HEK293 (cell line): ENCODE measurements at regions not wholly inside any gene's neighbourhood (a gene's known extent, or its start where the extent isn't known, plus 50 kb on each side); places are given as distances from the start of the nearest gene placed in this dataset.

Experiments used
- CTCF ChIA-PET: fragments of 350-600 bp; formaldehyde crosslinking; extraction: SDS; loops from one replicate; lab custom pipeline; 2021; ENCODE audit warnings: antibody characterized with exemption; lab: Yijun Ruan, JAX
- POLR2A ChIA-PET: fragments of 300-600 bp; formaldehyde crosslinking; extraction: SDS; loops from one replicate; lab custom pipeline; 2020; ENCODE audit warnings: antibody characterized with exemption, inconsistent platforms; lab: Yijun Ruan, JAX
- H3K27ac ChIP-seq: fragments of 200-500 bp; sonication (Bioruptor generic); 2 replicates; pipeline ENCODE4 v1.5.1; 2014; ENCODE audit warnings: low read depth, low read length, control low read depth, inconsistent platforms; ENCODE audit errors: extremely low read depth
- H3K36me3 ChIP-seq, 2 experiments: fragments of 200-500 bp in 1 of 2; sonication (Bioruptor generic) in 1 of 2; 1 replicate in 1 of 2; 2 replicates in 1 of 2; pipeline ENCODE4 v1.5.1; 2014 to 2017; ENCODE audit warnings: inconsistent platforms in 2 of 2, low read length in 2 of 2; ENCODE audit not compliant: control insufficient read depth in 2 of 2, insufficient read depth in 1 of 2
- H3K4me1 ChIP-seq: fragments of 200-500 bp; sonication (Bioruptor generic); 2 replicates; pipeline ENCODE4 v1.5.1; 2014; ENCODE audit warnings: mild to moderate bottlenecking, low read length, inconsistent platforms; ENCODE audit not compliant: control insufficient read depth, insufficient read depth
- H3K4me3 ChIP-seq: 2 replicates; pipeline ENCODE4 v1.5.1; 2011; ENCODE audit warnings: low read depth, mild to moderate bottlenecking, control low read depth, low read length, moderate library complexity
- H3K9me3 ChIP-seq: fragments of 200-500 bp; sonication (Bioruptor generic); 2 replicates; pipeline ENCODE4 v1.5.1; 2014; ENCODE audit warnings: low read depth, low read length, inconsistent platforms; ENCODE audit not compliant: control insufficient read depth, insufficient read depth
- KLF8 ChIP-seq: fragments of 450-650 bp; formaldehyde crosslinking; IDR thresholded peaks from 2 replicates; pipeline ENCODE4 v1.5.1; 2016; ENCODE audit warnings: missing biosample characterization, missing genetic modification characterization
- ZFP3 ChIP-seq: fragments of 450-650 bp; formaldehyde crosslinking; IDR thresholded peaks from 2 replicates; pipeline ENCODE4 v1.5.1; 2016; ENCODE audit warnings: low read depth, missing biosample characterization, missing genetic modification characterization
- ZNF112 ChIP-seq: fragments of 450-650 bp; formaldehyde crosslinking; IDR thresholded peaks from 2 replicates; pipeline ENCODE4 v1.5.0; 2017; ENCODE audit warnings: missing biosample characterization, missing genetic modification characterization
- ZNF114 ChIP-seq: fragments of 450-650 bp; formaldehyde crosslinking; IDR thresholded peaks from 2 replicates; pipeline ENCODE4 v1.5.0; 2017; ENCODE audit warnings: missing biosample characterization, missing genetic modification characterization
- ZNF433 ChIP-seq: fragments of 450-650 bp; formaldehyde crosslinking; IDR thresholded peaks from 2 replicates; pipeline ENCODE4 v1.5.1; 2016; ENCODE audit warnings: missing biosample characterization, missing genetic modification characterization, low read depth
- ZNF473 ChIP-seq: fragments of 450-650 bp; formaldehyde crosslinking; IDR thresholded peaks from 2 replicates; pipeline ENCODE4 v1.5.1; 2017; ENCODE audit warnings: missing biosample characterization, missing genetic modification characterization
- ZNF48 ChIP-seq: fragments of 450-650 bp; formaldehyde crosslinking; IDR thresholded peaks from 2 replicates; pipeline ENCODE4 v1.5.1; 2016; ENCODE audit warnings: missing biosample characterization, missing genetic modification characterization
- ZNF514 ChIP-seq: fragments of 450-650 bp; formaldehyde crosslinking; IDR thresholded peaks from 2 replicates; pipeline ENCODE4 v1.5.1; 2016; ENCODE audit warnings: missing biosample characterization, missing genetic modification characterization
- ZNF521 ChIP-seq: fragments of 450-650 bp; formaldehyde crosslinking; IDR thresholded peaks from 2 replicates; pipeline ENCODE4 v1.5.1; 2017; ENCODE audit warnings: missing biosample characterization, mild to moderate bottlenecking, missing genetic modification characterization
- ZNF558 ChIP-seq: fragments of 450-650 bp; formaldehyde crosslinking; IDR thresholded peaks from 2 replicates; pipeline ENCODE4 v1.5.1; 2016; ENCODE audit warnings: missing biosample characterization, missing genetic modification characterization
- ZNF621 ChIP-seq: fragments of 450-650 bp; formaldehyde crosslinking; IDR thresholded peaks from 2 replicates; pipeline ENCODE4 v1.5.1; 2017; ENCODE audit warnings: missing biosample characterization, missing genetic modification characterization
- ZNF623 ChIP-seq: fragments of 450-650 bp; formaldehyde crosslinking; IDR thresholded peaks from 2 replicates; pipeline ENCODE4 v1.5.1; 2016; ENCODE audit warnings: missing biosample characterization, missing genetic modification characterization
- ZNF660 ChIP-seq: fragments of 450-650 bp; IDR thresholded peaks from 2 replicates; pipeline ENCODE4 v1.5.1; 2018; ENCODE audit warnings: missing biosample characterization, mild to moderate bottlenecking, missing genetic modification characterization
- ZNF701 ChIP-seq: fragments of 450-650 bp; formaldehyde crosslinking; IDR thresholded peaks from 2 replicates; pipeline ENCODE4 v1.5.1; 2016; ENCODE audit warnings: missing biosample characterization, missing genetic modification characterization
- ZSCAN16 ChIP-seq: fragments of 450-650 bp; formaldehyde crosslinking; IDR thresholded peaks from 2 replicates; pipeline ENCODE4 v1.5.1; 2016; ENCODE audit warnings: missing biosample characterization, missing genetic modification characterization
- TF ChIP-seq, protein P1 (sequence below): fragments of 450-650 bp; formaldehyde crosslinking; IDR thresholded peaks from 2 replicates; pipeline ENCODE4; 2016; ENCODE audit warnings: missing biosample characterization, missing genetic modification characterization
- TF ChIP-seq, protein P2 (sequence below): fragments of 450-650 bp; formaldehyde crosslinking; IDR thresholded peaks from 2 replicates; pipeline ENCODE4 v1.5.1; 2016; ENCODE audit warnings: missing biosample characterization, missing genetic modification characterization
- TF ChIP-seq, protein P3 (sequence below): fragments of 450-650 bp; formaldehyde crosslinking; IDR thresholded peaks from 2 replicates; pipeline ENCODE4 v1.5.1; 2017; ENCODE audit warnings: missing biosample characterization, mild to moderate bottlenecking, missing genetic modification characterization, moderate library complexity
- TF ChIP-seq, protein P4 (sequence below): fragments of 450-650 bp; formaldehyde crosslinking; IDR thresholded peaks from 2 replicates; pipeline ENCODE4 v1.5.1; 2016; ENCODE audit warnings: missing biosample characterization, missing genetic modification characterization, borderline replicate concordance
- TF ChIP-seq, protein P5 (sequence below): fragments of 450-650 bp; formaldehyde crosslinking; IDR thresholded peaks from 2 replicates; pipeline ENCODE4 v1.5.1; 2016; ENCODE audit warnings: missing biosample characterization, missing genetic modification characterization

DNA sequence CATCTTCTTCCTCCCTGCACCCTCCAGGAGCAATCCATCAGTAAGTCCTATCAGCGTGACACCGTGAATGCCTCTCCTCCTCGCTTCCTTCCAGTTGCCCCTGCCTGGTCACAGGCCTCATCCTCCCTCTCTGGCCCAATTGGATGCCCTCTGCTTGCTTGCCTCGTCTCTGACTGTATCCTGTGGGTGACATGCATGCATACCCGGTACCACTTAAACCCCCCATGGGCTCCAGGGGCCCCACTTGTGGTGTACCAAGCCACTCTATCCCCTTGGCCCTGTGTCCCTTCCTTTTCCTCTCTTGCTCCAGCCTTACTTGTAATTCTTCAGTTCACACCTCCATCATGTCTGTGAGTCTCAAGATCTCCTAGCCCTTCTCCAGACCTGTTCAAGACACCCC lies 106.0 kb upstream of the RTL1 start:
- H3K27ac ChIP-seq = no peak overlapping the region
- no peaks in the 10 kb centered on the region for H3K9me3 ChIP-seq
- no peak overlapping the region for H3K4me3 ChIP-seq
- no peaks in the 10 kb centered on the region for H3K4me1 ChIP-seq
- POLR2A ChIA-PET = no interaction called here
- H3K36me3 ChIP-seq = no peaks in the 10 kb centered on the region
- CTCF ChIA-PET = no interaction called here
- TF ChIP-seq ZNF48 (tag by site-specific recombination) (no peak), ZNF558 (tag by site-specific recombination) (no peak), ZNF473 (tag by site-specific recombination) (no peak), ZNF660 (tag by site-specific recombination) (no peak), ZNF112 (tag by site-specific recombination) (no peak), ZNF114 (tag by site-specific recombination) (no peak), ZFP3 (tag by site-specific recombination) (no peak), KLF8 (tag by site-specific recombination) (no peak), ZSCAN16 (tag by site-specific recombination) (no peak), ZNF433 (tag by site-specific recombination) (no peak), ZNF514 (no peak), ZNF521 (tag by site-specific recombination) (no peak), ZNF701 (tag by site-specific recombination) (no peak)
- TF ChIP-seq, protein P1, sequence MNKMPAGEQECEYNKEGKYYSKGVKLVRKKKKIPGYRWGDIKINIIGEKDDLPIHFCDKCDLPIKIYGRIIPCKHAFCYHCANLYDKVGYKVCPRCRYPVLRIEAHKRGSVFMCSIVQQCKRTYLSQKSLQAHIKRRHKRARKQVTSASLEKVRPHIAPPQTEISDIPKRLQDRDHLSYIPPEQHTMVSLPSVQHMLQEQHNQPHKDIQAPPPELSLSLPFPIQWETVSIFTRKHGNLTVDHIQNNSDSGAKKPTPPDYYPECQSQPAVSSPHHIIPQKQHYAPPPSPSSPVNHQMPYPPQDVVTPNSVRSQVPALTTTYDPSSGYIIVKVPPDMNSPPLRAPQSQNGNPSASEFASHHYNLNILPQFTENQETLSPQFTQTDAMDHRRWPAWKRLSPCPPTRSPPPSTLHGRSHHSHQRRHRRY = no peak
- TF ChIP-seq, protein P2, sequence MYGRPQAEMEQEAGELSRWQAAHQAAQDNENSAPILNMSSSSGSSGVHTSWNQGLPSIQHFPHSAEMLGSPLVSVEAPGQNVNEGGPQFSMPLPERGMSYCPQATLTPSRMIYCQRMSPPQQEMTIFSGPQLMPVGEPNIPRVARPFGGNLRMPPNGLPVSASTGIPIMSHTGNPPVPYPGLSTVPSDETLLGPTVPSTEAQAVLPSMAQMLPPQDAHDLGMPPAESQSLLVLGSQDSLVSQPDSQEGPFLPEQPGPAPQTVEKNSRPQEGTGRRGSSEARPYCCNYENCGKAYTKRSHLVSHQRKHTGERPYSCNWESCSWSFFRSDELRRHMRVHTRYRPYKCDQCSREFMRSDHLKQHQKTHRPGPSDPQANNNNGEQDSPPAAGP (tag by site-specific recombination) = no peak
- TF ChIP-seq, protein P3, sequence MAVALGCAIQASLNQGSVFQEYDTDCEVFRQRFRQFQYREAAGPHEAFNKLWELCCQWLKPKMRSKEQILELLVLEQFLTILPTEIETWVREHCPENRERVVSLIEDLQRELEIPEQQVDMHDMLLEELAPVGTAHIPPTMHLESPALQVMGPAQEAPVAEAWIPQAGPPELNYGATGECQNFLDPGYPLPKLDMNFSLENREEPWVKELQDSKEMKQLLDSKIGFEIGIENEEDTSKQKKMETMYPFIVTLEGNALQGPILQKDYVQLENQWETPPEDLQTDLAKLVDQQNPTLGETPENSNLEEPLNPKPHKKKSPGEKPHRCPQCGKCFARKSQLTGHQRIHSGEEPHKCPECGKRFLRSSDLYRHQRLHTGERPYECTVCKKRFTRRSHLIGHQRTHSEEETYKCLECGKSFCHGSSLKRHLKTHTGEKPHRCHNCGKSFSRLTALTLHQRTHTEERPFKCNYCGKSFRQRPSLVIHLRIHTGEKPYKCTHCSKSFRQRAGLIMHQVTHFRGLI (tag by site-specific recombination) = no peak
- TF ChIP-seq, protein P4, sequence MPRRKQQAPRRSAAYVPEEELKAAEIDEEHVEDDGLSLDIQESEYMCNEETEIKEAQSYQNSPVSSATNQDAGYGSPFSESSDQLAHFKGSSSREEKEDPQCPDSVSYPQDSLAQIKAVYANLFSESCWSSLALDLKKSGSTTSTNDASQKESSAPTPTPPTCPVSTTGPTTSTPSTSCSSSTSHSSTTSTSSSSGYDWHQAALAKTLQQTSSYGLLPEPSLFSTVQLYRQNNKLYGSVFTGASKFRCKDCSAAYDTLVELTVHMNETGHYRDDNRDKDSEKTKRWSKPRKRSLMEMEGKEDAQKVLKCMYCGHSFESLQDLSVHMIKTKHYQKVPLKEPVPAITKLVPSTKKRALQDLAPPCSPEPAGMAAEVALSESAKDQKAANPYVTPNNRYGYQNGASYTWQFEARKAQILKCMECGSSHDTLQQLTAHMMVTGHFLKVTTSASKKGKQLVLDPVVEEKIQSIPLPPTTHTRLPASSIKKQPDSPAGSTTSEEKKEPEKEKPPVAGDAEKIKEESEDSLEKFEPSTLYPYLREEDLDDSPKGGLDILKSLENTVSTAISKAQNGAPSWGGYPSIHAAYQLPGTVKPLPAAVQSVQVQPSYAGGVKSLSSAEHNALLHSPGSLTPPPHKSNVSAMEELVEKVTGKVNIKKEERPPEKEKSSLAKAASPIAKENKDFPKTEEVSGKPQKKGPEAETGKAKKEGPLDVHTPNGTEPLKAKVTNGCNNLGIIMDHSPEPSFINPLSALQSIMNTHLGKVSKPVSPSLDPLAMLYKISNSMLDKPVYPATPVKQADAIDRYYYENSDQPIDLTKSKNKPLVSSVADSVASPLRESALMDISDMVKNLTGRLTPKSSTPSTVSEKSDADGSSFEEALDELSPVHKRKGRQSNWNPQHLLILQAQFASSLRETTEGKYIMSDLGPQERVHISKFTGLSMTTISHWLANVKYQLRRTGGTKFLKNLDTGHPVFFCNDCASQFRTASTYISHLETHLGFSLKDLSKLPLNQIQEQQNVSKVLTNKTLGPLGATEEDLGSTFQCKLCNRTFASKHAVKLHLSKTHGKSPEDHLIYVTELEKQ = no peak
- TF ChIP-seq, protein P5, sequence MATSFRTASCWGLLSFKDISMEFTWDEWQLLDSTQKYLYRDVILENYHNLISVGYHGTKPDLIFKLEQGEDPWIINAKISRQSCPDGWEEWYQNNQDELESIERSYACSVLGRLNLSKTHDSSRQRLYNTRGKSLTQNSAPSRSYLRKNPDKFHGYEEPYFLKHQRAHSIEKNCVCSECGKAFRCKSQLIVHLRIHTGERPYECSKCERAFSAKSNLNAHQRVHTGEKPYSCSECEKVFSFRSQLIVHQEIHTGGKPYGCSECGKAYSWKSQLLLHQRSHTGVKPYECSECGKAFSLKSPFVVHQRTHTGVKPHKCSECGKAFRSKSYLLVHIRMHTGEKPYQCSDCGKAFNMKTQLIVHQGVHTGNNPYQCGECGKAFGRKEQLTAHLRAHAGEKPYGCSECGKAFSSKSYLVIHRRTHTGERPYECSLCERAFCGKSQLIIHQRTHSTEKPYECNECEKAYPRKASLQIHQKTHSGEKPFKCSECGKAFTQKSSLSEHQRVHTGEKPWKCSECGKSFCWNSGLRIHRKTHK (tag by site-specific recombination) = no peak
- TF ChIP-seq, all 188 proteins: peak for 0

DNA sequence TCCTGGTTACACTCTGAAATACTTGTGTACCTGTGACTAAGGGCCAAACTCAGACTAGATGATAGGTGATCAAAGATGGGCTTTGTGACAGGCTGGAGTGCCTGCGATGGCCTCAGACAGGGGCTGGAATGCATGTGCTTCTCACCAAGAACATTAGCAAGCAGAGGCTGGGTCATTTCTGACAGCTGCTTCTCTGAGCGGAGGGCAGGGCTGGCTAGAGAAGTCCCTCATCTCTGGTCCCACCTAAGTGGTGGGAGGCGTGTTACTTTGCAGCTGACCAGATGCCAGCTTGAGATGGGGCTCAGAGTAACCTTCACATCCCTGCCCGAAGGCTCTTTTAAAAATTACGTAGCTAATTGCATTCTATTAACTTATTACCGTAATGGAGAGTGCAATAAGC lies 106.8 kb upstream of the RTL1 start:
- H3K36me3 ChIP-seq = no peaks in the 10 kb centered on the region
- H3K9me3 ChIP-seq = no peaks in the 10 kb centered on the region
- H3K4me1 ChIP-seq = no peaks in the 10 kb centered on the region
- ChIA-PET POLR2A (no interaction called here), CTCF (no interaction called here)
- no peak for TF ChIP-seq ZNF623 (tag by site-specific recombination)
- TF ChIP-seq ZNF621 (tag by site-specific recombination) = no peak
- H3K27ac ChIP-seq = no peak overlapping the region
- no peak overlapping the region for H3K4me3 ChIP-seq
